Inferior parietal cortex (tissue), 1 donor: ENCODE measurements at regions not wholly inside any gene's neighbourhood (a gene's known extent, or its start where the extent isn't known, plus 50 kb on each side); places are given as distances from the start of the nearest gene placed in this dataset.

Experiments
- DNase-seq: peaks from one replicate; pipeline ENCODE4 v3.0.0-alpha.2; 2016; ENCODE audit errors: extremely low spot score

DNA sequence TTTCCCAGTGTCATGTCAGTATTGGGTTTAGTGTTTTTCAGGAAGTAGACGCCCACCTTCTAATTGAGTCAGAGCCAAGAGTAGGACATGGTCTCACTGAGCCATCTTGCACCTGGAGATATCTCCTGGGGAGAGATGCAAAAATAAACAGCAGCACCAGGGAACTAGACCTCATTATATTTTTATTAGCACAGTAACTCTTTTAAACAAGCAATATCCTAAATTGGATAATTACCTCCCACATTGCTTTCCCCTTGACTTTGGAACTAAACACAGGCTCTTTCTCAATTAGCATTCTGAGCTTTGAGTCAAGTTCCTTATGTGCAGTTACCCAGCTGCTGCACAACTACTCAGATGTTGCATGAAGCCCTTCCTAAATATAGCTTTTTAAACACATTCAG, 175.4 kb downstream of the IBTK start:
- no peak for DNase-seq

- DNase-seq: no peak
Observed at GRCh38 chr6:82068721-82069120, 178.8 kb downstream of the IBTK start.

DNA sequence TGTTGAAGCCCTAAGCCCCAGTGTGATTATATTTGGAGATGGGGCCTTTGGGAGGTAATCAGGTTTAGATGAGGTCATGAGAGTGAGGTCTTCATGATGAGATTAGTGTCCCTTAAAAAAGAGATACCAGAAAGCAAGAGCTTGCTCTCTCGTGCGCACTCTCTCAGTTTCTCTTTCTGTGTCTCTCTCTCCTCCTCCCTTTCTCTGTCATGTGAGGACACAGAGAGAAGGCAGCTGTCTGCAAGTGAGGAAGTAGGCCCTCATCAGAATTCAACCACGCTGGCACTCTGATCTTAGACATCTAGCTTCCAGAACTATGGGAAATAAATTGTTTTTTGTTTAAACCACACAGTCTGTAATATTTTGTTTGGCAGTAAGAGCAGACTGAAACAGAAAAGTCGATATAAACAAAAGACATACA, 180.5 kb downstream of the IBTK start:
- DNase-seq: no peak

DNA sequence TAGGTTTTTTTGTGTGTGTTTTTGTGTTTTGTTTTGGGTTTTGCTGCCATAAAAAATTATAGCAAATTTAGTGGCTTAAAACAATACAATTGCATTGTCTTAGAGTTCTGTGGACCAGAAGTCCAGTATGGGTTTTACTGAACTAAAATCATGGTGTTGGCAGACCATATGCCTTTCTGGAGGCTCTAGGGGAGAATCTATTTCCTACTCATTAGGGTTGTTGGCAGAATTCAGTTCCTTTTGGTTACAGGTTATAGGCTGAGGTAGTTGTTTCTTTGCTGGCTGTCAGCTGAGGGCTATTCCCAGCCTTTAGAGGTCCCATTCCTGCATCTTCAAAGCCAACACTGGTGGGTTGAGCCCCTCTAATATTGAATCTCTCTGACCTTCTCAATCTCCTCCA, 181.3 kb downstream of the IBTK start:
- no peak for DNase-seq

- no peak for DNase-seq
Observed at GRCh38 chr6:82063574-82063973, 184.0 kb downstream of the IBTK start.

- DNase-seq: no peak
Observed at GRCh38 chr6:82062219-82062618, 185.3 kb downstream of the IBTK start.

- DNase-seq: peak; percentile 62
Observed at GRCh38 chr6:82057846-82058554, 189.5 kb downstream of the IBTK start.

DNA sequence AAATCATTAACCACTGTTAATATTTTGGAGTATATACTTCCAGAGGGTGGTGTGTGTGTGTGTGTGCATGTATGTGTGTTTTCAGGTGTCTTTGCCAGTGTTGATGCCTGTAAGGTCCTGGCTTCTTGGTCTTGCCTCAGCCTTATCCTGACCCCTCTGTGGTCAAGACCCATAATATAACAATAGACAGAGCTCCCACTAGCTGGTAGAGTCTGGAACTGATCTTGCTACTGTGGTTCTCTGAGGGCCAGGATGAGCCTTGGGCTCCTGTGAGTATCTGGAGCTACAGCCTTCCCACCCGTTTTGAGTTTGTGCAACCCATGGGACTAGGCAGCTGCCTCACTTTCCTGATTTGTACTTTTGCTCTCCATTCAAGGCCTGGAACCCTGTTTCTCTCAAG, 191.0 kb downstream of the IBTK start:
- no peak for DNase-seq

DNA sequence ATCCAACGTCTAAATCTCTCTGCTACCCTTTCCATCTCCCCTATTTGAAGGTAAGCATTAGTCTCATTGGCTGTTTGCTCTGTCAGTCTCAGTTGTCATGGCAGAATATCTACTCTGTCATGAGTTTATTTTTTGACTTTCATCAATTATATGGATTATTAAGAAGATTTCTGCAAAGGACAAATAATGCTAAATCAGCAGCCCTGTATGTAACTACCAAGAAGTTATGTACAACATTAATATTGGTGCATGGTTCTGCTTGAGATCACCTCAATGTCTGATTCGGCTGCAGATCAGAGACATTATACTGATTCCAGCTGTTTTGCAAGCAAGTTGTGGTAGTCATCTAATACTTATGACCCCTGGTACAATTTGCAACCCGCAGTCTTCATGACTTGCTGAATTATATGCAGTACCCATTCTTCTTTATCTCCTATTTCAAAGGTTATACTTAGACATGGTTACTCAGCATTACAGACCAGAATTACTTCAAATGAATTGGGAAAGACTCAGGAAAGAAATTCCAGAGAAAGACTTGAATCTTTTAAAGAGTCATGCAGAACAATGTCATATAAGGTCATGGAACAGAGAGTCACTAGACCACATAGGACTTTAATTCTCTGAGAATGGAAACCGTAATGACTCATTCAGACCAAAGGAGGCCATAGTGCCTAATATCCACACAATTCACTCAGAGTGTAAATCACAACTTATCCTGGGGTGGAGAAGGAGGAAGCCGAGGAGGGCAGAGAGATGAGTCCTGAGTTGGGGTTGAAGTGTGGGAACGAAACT, 201.4 kb downstream of the IBTK start:
- no peak for DNase-seq

DNA sequence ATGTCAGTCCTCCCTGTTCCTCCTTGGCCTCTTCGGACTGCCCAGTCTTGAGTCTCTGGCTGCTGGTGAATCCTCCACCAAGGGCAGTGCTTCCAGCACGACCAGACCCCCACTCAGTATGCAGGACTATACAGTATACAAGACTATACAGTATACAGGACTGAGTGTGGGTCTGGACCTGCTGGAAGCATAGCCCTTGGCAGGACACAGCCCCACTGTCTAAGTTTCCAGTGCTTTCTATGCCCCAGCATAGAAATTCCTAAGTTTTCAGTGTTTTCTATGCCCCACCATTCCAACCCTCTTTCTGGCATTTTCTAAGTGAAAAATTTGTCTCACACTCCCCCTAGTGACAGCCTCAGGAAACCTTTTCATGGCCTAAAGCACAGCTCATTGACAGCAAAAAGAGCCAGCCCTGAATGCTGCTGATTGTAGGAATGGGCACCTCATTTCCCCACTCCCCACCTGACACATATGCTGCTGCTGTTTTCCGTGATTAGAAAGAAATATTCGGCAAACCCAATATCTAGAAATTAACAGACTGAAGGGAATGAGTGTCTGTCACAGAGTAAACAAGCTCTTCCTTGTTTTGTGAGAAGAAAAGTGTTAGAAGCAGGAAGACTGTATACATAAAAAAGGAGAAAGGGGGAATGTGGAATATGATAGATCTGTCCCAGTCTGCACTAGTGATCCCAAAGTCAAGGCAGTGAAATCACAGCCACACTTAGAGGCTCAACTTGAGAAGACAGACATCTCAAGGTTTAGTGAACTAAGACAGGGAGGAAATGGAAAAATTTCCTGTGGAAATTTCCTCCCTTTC, 206.9 kb downstream of the IBTK start:
- peak; percentile 83 for DNase-seq

DNA sequence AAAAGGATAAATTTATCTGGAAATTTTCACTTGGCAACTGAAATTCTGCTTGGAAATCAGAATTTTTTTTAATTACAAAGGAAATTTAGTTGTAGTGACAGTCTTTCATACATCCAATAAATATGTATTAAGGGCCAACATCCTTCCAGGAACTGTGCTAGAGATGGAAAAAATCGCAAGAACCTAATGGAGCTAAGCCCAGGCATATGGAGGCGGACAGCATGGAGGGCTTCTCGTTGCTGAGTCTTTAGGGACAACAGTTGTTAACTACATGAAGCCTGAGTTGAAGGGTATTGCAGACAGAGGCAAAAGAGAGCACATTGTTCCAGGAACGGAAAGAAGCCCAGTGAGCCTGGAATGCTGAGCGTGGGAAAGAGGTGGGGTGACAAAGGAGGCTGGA, 208.9 kb downstream of the IBTK start:
- DNase-seq: no peak

DNA sequence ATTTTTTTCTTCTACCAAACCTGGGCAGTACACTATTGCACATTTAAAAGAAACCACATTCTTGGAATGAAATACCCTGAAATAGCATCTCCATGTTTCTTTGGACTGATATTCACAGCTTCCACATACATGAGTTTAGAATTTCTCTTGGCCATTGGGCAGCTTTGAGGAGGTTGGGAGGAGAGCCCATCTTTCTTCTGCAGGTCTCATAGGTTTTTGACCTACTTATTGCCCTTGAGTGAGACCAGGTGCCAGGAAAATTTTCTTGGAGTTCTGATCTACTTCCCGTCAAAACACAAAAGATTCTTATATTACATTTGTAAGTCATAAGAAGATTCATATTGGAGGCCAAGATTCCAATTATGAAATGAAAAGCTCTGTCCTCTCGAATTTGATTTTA, 212.0 kb downstream of the IBTK start:
- no peak for DNase-seq

- no peak for DNase-seq
Observed at GRCh38 chr6:82033631-82034211, 213.8 kb downstream of the IBTK start.

DNA sequence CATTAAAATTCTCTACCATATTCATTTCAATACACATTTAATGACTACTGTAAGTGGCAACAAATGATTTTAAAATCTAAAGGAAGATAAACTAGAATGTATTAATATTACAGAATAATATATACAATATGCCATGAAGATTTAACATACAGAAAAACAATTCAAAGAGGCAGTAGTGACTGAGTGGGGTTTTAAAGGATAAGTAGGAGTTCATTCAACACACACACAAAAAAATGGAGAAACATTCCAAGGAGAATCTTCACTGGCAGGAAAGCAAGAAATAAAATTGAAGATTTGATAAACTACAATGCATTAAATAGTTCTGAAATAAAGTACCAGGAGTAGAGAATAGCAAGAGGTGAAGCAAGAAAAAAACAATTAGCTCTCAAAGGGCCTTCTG, 215.1 kb downstream of the IBTK start:
- no peak for DNase-seq

GRCh38 chr6:82030761-82031503, 216.6 kb downstream of the IBTK start:
- no peak for DNase-seq

GRCh38 chr6:82030301-82030700, 217.2 kb downstream of the IBTK start:
- DNase-seq: no peak

- DNase-seq: no peak
Observed at GRCh38 chr6:82025271-82025670, 222.3 kb downstream of the IBTK start.

DNA sequence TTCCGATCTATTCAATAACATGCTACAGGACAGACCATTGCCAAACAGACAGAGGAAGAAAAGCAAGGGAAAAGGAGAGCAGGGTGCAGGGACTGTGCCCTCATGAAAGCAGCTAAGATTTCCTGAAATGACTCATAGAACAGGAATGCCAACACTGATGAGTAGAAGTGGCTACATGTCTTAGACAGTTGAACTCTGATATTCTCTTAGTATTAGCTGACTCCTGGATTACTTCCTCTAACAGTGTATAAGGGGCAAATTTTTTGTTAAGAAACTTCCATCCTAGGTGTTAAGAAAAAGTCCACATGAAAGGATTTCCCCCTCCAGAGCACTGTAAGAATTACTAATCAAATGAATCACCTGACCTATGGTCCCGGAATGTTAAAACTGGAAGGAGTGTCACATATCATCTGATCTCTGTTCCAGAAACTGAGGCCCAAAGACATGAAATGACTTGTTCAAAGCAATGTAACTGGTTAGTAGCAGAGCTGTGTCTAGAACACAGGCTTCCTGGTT, 224.9 kb downstream of the IBTK start:
- no peak for DNase-seq

GRCh38 chr6:82017773-82018172, 229.8 kb downstream of the IBTK start:
- no peak for DNase-seq

GRCh38 chr6:82017288-82017687, 230.3 kb downstream of the IBTK start:
- no peak for DNase-seq

- DNase-seq: no peak
Observed at GRCh38 chr6:82015526-82015925, 232.0 kb downstream of the IBTK start.
